ENCODE measurements at regions not wholly inside any gene's neighbourhood (a gene's known extent, or its start where the extent isn't known, plus 50 kb on each side); places are given as distances from the start of the nearest gene placed in this dataset.

GRCh38 chr5:29902859-29903258 lies 1290.6 kb upstream of the CDH6 start:
- Histone ChIP-seq H3K27me3 (no peaks in the 10 kb centered on the region), H3K9me3 (ENCODE audit: low read depth) (no peaks in the 10 kb centered on the region), H3K4me1 (peaks cover 9% of the 10 kb centered on the region), H3K36me3 (no peaks in the 10 kb centered on the region), H3K9ac (no peak overlapping the region), H3K4me2 (no peak overlapping the region), H2AFZ (replicated peaks) (no peak overlapping the region), H3K4me3 (no peak overlapping the region), H3F3A (ENCODE audit: low read depth) (peaks cover 8% of the 10 kb centered on the region), H4K20me1 (ENCODE audit: low read depth) (no peaks in the 10 kb centered on the region), H3K27ac (no peak overlapping the region), H3K79me2 (ENCODE audit: low read depth) (no peaks in the 10 kb centered on the region)
- TF ChIP-seq CTCF (IDR thresholded peaks at IDR 0.05) (no peak), EZH2phosphoT487 (IDR thresholded peaks at IDR 0.05) (no peak), EZH2 (IDR thresholded peaks at IDR 0.05) (no peak)
- Mint-ChIP-seq H3K36me3 (no peaks in the 10 kb centered on the region), H3K9me3 (no peaks in the 10 kb centered on the region), H3K27me3 (ENCODE audit: insufficient read depth, low read depth) (no peaks in the 10 kb centered on the region), H3K4me1 (peaks cover 7% of the 10 kb centered on the region), H3K4me3 (no peak overlapping the region), H3K27ac (no peak overlapping the region)
- no peak for DNase-seq (ENCODE audit: low spot score)

GRCh38 chr5:29899583-29899982 lies 1293.9 kb upstream of the CDH6 start:
- Histone ChIP-seq H2AFZ (replicated peaks) (no peak overlapping the region), H3K27ac (no peak overlapping the region), H3K4me3 (no peak overlapping the region), H3K36me3 (no peaks in the 10 kb centered on the region), H3K79me2 (ENCODE audit: low read depth) (no peaks in the 10 kb centered on the region), H3K27me3 (no peaks in the 10 kb centered on the region), H3F3A (ENCODE audit: low read depth) (peaks cover 12% of the 10 kb centered on the region), H3K4me2 (no peak overlapping the region), H3K4me1 (peaks cover 18% of the 10 kb centered on the region), H3K9me3 (ENCODE audit: low read depth) (no peaks in the 10 kb centered on the region), H4K20me1 (ENCODE audit: low read depth) (no peaks in the 10 kb centered on the region), H3K9ac (no peak overlapping the region)
- Mint-ChIP-seq H3K27ac (no peak overlapping the region), H3K9me3 (no peaks in the 10 kb centered on the region), H3K4me3 (no peak overlapping the region), H3K4me1 (peaks cover 8% of the 10 kb centered on the region), H3K27me3 (ENCODE audit: insufficient read depth, low read depth) (peaks cover 2% of the 10 kb centered on the region), H3K36me3 (no peaks in the 10 kb centered on the region)
- TF ChIP-seq EZH2 (IDR thresholded peaks at IDR 0.05) (no peak), EZH2phosphoT487 (IDR thresholded peaks at IDR 0.05) (no peak), CTCF (IDR thresholded peaks at IDR 0.05) (no peak)
- no peak for DNase-seq (ENCODE audit: low spot score)

GRCh38 chr5:29897916-29898315 lies 1295.6 kb upstream of the CDH6 start:
- no peaks in the 10 kb centered on the region for H3K9me3 ChIP-seq (ENCODE audit: low read depth)
- no peaks in the 10 kb centered on the region for H3K36me3 ChIP-seq
- peaks cover 31% of the 10 kb centered on the region for H3K4me1 ChIP-seq
- TF ChIP-seq EZH2phosphoT487 (IDR thresholded peaks at IDR 0.05) (no peak), CTCF (IDR thresholded peaks at IDR 0.05) (no peak), EZH2 (IDR thresholded peaks at IDR 0.05) (no peak)
- Mint-ChIP-seq H3K4me3 (no peak overlapping the region), H3K4me1 (peaks cover 8% of the 10 kb centered on the region), H3K36me3 (no peaks in the 10 kb centered on the region), H3K9me3 (no peaks in the 10 kb centered on the region), H3K27ac (no peak overlapping the region), H3K27me3 (ENCODE audit: insufficient read depth, low read depth) (peaks cover 2% of the 10 kb centered on the region)
- DNase-seq (ENCODE audit: low spot score): peak; percentile 83
- H3K9ac ChIP-seq: no peak overlapping the region
- H3K4me2 ChIP-seq: peak overlapping the region; percentile 76
- H3K27ac ChIP-seq: peak overlapping the region; percentile 76
- H3K4me3 ChIP-seq: peak overlapping the region; percentile 28
- no peaks in the 10 kb centered on the region for H4K20me1 ChIP-seq (ENCODE audit: low read depth)
- H3K27me3 ChIP-seq: no peaks in the 10 kb centered on the region
- no peaks in the 10 kb centered on the region for H3K79me2 ChIP-seq (ENCODE audit: low read depth)
- peaks cover 18% of the 10 kb centered on the region for H3F3A ChIP-seq (ENCODE audit: low read depth)
- no peak overlapping the region for H2AFZ ChIP-seq (replicated peaks)
